Activated naive CD4-positive, alpha-beta T cell treated with anti-CD3 and anti-CD28 coated beads, Interleukin-2, amount 10 ng/mL, durations not matched to agents 7 days and 5 days (primary cell): ENCODE measurements at regions not wholly inside any gene's neighbourhood (a gene's known extent, or its start where the extent isn't known, plus 50 kb on each side); places are given as distances from the start of the nearest gene placed in this dataset.

ENCODE experiments used
- CTCF ChIA-PET: fragments of 350-600 bp; sonication (Branson Sonifier 250); formaldehyde crosslinking; loops from one replicate; lab custom pipeline; 2021; ENCODE audit warnings: antibody characterized with exemption; lab: Charles Lee
- DNase-seq: peaks from one replicate; pipeline ENCODE4 v3.0.0-alpha.2; 2020
- H3K27ac Mint-ChIP-seq: one replicate; pipeline ENCODE4 v1.8.0; 2021; ENCODE audit warnings: mild to moderate bottlenecking, moderate library complexity, mixed read lengths
- H3K27me3 Mint-ChIP-seq: one replicate; pipeline ENCODE4 v1.8.0; 2021; ENCODE audit warnings: mild to moderate bottlenecking, mixed read lengths
- H3K36me3 Mint-ChIP-seq: one replicate; pipeline ENCODE4 v1.8.0; 2021; ENCODE audit warnings: mixed read lengths
- H3K4me1 Mint-ChIP-seq: one replicate; pipeline ENCODE4 v1.8.0; 2021; ENCODE audit warnings: mixed read lengths
- H3K4me3 Mint-ChIP-seq: one replicate; pipeline ENCODE4 v1.8.0; 2021; ENCODE audit warnings: mild to moderate bottlenecking, moderate library complexity, mixed read lengths
- H3K9me3 Mint-ChIP-seq: one replicate; pipeline ENCODE4 v1.8.0; 2021; ENCODE audit warnings: mixed read lengths

GRCh38 chr21:14321042-14321441 is 61.9 kb downstream of the HSPA13 start:
- no peak for DNase-seq
- Mint-ChIP-seq H3K9me3 (no peaks in the 10 kb centered on the region), H3K4me3 (no peak overlapping the region), H3K36me3 (no peaks in the 10 kb centered on the region), H3K4me1 (no peaks in the 10 kb centered on the region), H3K27ac (no peak overlapping the region), H3K27me3 (peaks cover 13% of the 10 kb centered on the region)
- CTCF ChIA-PET: interaction anchor here (0.8 kb wide), 1 partner anchor 82 kb away, joined by 3 read pairs; no protein-coding TSS in a partner anchor

- Mint-ChIP-seq H3K9me3 (no peaks in the 10 kb centered on the region), H3K4me3 (no peak overlapping the region), H3K36me3 (no peaks in the 10 kb centered on the region), H3K27me3 (peaks cover 16% of the 10 kb centered on the region), H3K4me1 (no peaks in the 10 kb centered on the region), H3K27ac (no peak overlapping the region)
- no peak for DNase-seq
- CTCF ChIA-PET: no interaction called here
These were observed 63.1 kb downstream of the HSPA13 start for GRCh38 chr21:14319805-14320204.

- Mint-ChIP-seq H3K36me3 (no peaks in the 10 kb centered on the region), H3K9me3 (no peaks in the 10 kb centered on the region), H3K4me3 (no peak overlapping the region), H3K27me3 (peaks cover 9% of the 10 kb centered on the region), H3K27ac (no peak overlapping the region), H3K4me1 (no peaks in the 10 kb centered on the region)
- CTCF ChIA-PET: interaction anchor here (0.6 kb wide), 1 partner anchor 233 kb away, joined by 3 read pairs; no protein-coding TSS in a partner anchor
- DNase-seq: no peak
These were observed 64.4 kb downstream of the HSPA13 start for GRCh38 chr21:14318578-14318977.

- Mint-ChIP-seq H3K36me3 (no peaks in the 10 kb centered on the region), H3K27me3 (peaks cover 9% of the 10 kb centered on the region), H3K4me3 (no peak overlapping the region), H3K27ac (no peak overlapping the region), H3K4me1 (no peaks in the 10 kb centered on the region), H3K9me3 (no peaks in the 10 kb centered on the region)
- CTCF ChIA-PET: no interaction called here
- no peak for DNase-seq
These were observed 65.4 kb downstream of the HSPA13 start for GRCh38 chr21:14317507-14317906.

GRCh38 chr21:14313300-14313699 is 69.6 kb downstream of the HSPA13 start:
- no peak overlapping the region for H3K27ac Mint-ChIP-seq

GRCh38 chr21:14312871-14313270 is 70.1 kb downstream of the HSPA13 start:
- H3K36me3 Mint-ChIP-seq: no peaks in the 10 kb centered on the region
- H3K4me1 Mint-ChIP-seq: no peaks in the 10 kb centered on the region
- H3K27ac Mint-ChIP-seq: no peak overlapping the region
- peaks cover 4% of the 10 kb centered on the region for H3K27me3 Mint-ChIP-seq
- H3K4me3 Mint-ChIP-seq: no peak overlapping the region
- no peak for DNase-seq
- no peaks in the 10 kb centered on the region for H3K9me3 Mint-ChIP-seq
- CTCF ChIA-PET: no interaction called here

More at GRCh38 chr21:14313300-14313699, 69.6 kb downstream of the HSPA13 start:
- H3K27me3 Mint-ChIP-seq: peaks cover 4% of the 10 kb centered on the region
- CTCF ChIA-PET: no interaction called here
- H3K9me3 Mint-ChIP-seq: no peaks in the 10 kb centered on the region
- DNase-seq: no peak
- H3K4me3 Mint-ChIP-seq: no peak overlapping the region
- no peaks in the 10 kb centered on the region for H3K36me3 Mint-ChIP-seq
- H3K4me1 Mint-ChIP-seq: no peaks in the 10 kb centered on the region

- no peaks in the 10 kb centered on the region for H3K4me1 Mint-ChIP-seq
- H3K27me3 Mint-ChIP-seq: no peaks in the 10 kb centered on the region
- DNase-seq: no peak
- no peak overlapping the region for H3K27ac Mint-ChIP-seq
- CTCF ChIA-PET: no interaction called here
- H3K9me3 Mint-ChIP-seq: no peaks in the 10 kb centered on the region
- H3K36me3 Mint-ChIP-seq: no peaks in the 10 kb centered on the region
- no peak overlapping the region for H3K4me3 Mint-ChIP-seq
These were observed 74.7 kb downstream of the HSPA13 start for GRCh38 chr21:14308234-14308633.

- CTCF ChIA-PET: interaction anchor here (0.7 to 1.0 kb wide), 4 partner anchors 9 to 61 kb away, joined by 3 read pairs; no protein-coding TSS in a partner anchor
- no peak for DNase-seq
- Mint-ChIP-seq H3K9me3 (no peaks in the 10 kb centered on the region), H3K36me3 (no peaks in the 10 kb centered on the region), H3K27me3 (no peaks in the 10 kb centered on the region), H3K4me1 (no peaks in the 10 kb centered on the region), H3K27ac (no peak overlapping the region), H3K4me3 (no peak overlapping the region)
These were observed 76.6 kb downstream of the HSPA13 start for GRCh38 chr21:14306126-14306907.

- DNase-seq: no peak
- H3K27me3 Mint-ChIP-seq: no peaks in the 10 kb centered on the region
- no peaks in the 10 kb centered on the region for H3K36me3 Mint-ChIP-seq
- no peak overlapping the region for H3K27ac Mint-ChIP-seq
- no peak overlapping the region for H3K4me3 Mint-ChIP-seq
- H3K9me3 Mint-ChIP-seq: no peaks in the 10 kb centered on the region
- no peaks in the 10 kb centered on the region for H3K4me1 Mint-ChIP-seq
- CTCF ChIA-PET: no interaction called here
These were observed 79.0 kb downstream of the HSPA13 start for GRCh38 chr21:14303731-14304488.

- no peak for DNase-seq
- H3K4me3 Mint-ChIP-seq: no peak overlapping the region
These were observed 82.9 kb downstream of the HSPA13 start for GRCh38 chr21:14300074-14300473.

GRCh38 chr21:14290576-14290975 is 74.6 kb downstream of the RBM11 start:
- H3K27ac Mint-ChIP-seq: no peak overlapping the region
- H3K9me3 Mint-ChIP-seq: no peaks in the 10 kb centered on the region
- no peak overlapping the region for H3K4me3 Mint-ChIP-seq
- CTCF ChIA-PET: no interaction called here
- DNase-seq: no peak
- H3K4me1 Mint-ChIP-seq: no peaks in the 10 kb centered on the region
- no peaks in the 10 kb centered on the region for H3K27me3 Mint-ChIP-seq
- no peaks in the 10 kb centered on the region for H3K36me3 Mint-ChIP-seq

More at GRCh38 chr21:14300074-14300473, 82.9 kb downstream of the HSPA13 start:
- no peaks in the 10 kb centered on the region for H3K9me3 Mint-ChIP-seq
- no peaks in the 10 kb centered on the region for H3K4me1 Mint-ChIP-seq
- no peaks in the 10 kb centered on the region for H3K27me3 Mint-ChIP-seq
- CTCF ChIA-PET: no interaction called here
- H3K36me3 Mint-ChIP-seq: no peaks in the 10 kb centered on the region
- no peak overlapping the region for H3K27ac Mint-ChIP-seq

GRCh38 chr21:14288922-14289321 is 73.0 kb downstream of the RBM11 start:
- Mint-ChIP-seq H3K27ac (no peak overlapping the region), H3K4me1 (no peaks in the 10 kb centered on the region), H3K4me3 (no peak overlapping the region), H3K9me3 (no peaks in the 10 kb centered on the region), H3K27me3 (no peaks in the 10 kb centered on the region), H3K36me3 (no peaks in the 10 kb centered on the region)
- no peak for DNase-seq
- CTCF ChIA-PET: no interaction called here

- CTCF ChIA-PET: no interaction called here
- no peak for DNase-seq
These were observed 69.3 kb downstream of the RBM11 start for GRCh38 chr21:14285147-14285761.

GRCh38 chr21:14284481-14284880 is 68.5 kb downstream of the RBM11 start:
- no peak overlapping the region for H3K27ac Mint-ChIP-seq
- no peak for DNase-seq
- H3K27me3 Mint-ChIP-seq: peaks cover 9% of the 10 kb centered on the region
- no peak overlapping the region for H3K4me3 Mint-ChIP-seq
- no peaks in the 10 kb centered on the region for H3K36me3 Mint-ChIP-seq
- H3K4me1 Mint-ChIP-seq: no peaks in the 10 kb centered on the region
- CTCF ChIA-PET: no interaction called here
- no peaks in the 10 kb centered on the region for H3K9me3 Mint-ChIP-seq

More at GRCh38 chr21:14285147-14285761, 69.3 kb downstream of the RBM11 start:
- no peaks in the 10 kb centered on the region for H3K4me1 Mint-ChIP-seq
- no peak overlapping the region for H3K27ac Mint-ChIP-seq
- no peaks in the 10 kb centered on the region for H3K36me3 Mint-ChIP-seq
- H3K4me3 Mint-ChIP-seq: no peak overlapping the region
- peaks cover 9% of the 10 kb centered on the region for H3K27me3 Mint-ChIP-seq
- no peaks in the 10 kb centered on the region for H3K9me3 Mint-ChIP-seq
